WERI-Rb-1 (cell line): ENCODE measurements at regions not wholly inside any gene's neighbourhood (a gene's known extent, or its start where the extent isn't known, plus 50 kb on each side); places are given as distances from the start of the nearest gene placed in this dataset.
A peak's percentile ranks its signal among the peaks of the same experiment; 100 is the strongest.

Source experiments
- DNase-seq: peaks from one replicate; pipeline ENCODE4 v3.0.0-alpha.2; 2020
- H3K27ac ChIP-seq: fragments of 250-450 bp; sonication (Bioruptor Pico); 2 replicates; pipeline ENCODE4 v1.5.1; 2020; ENCODE audit warnings: mild to moderate bottlenecking, moderate library complexity
- H3K27me3 ChIP-seq: fragments of 250-450 bp; sonication (Bioruptor Pico); 2 replicates; pipeline ENCODE4 v1.5.1; 2021; ENCODE audit warnings: mild to moderate bottlenecking, low read depth, moderate library complexity; ENCODE audit not compliant: insufficient read depth, severe bottlenecking
- H3K36me3 ChIP-seq: fragments of 250-450 bp; sonication (Bioruptor Pico); 2 replicates; pipeline ENCODE4 v1.5.1; 2020; ENCODE audit warnings: mild to moderate bottlenecking, moderate library complexity
- H3K4me3 ChIP-seq: 2 replicates; pipeline ENCODE4 v1.5.1; 2011; ENCODE audit warnings: low read depth, mild to moderate bottlenecking, control low read depth, low read length
- H3K9me3 ChIP-seq: fragments of 250-450 bp; sonication (Bioruptor Pico); 2 replicates; pipeline ENCODE4 v1.5.1; 2021; ENCODE audit warnings: mild to moderate bottlenecking, moderate library complexity; ENCODE audit not compliant: severe bottlenecking
- TF ChIP-seq, protein P1 (sequence below): IDR thresholded peaks from 2 replicates; pipeline ENCODE4 v1.5.1; 2011; ENCODE audit warnings: low read depth, mild to moderate bottlenecking, control low read depth, inconsistent platforms, low read length

DNA sequence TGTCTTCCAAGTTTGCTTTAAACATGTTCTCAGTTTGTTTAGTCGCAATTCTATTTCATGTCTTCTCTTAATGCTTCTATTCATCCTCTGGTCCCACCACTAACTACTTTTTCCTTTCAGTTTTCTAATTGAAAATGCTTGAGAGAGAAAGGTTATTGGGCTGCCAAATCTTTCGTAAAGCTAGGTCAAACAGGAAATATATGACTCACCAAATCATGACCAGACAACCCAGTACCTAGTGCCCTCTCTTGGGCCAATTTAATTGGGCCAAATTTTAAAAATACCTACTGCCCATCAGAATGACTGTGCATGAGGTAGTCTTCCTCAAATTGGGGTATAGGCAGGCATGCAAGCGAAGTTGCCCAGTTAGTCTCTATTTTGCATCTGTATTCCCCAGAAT is 295.4 kb upstream of the PBX1 start:
- no peak for DNase-seq
- Histone ChIP-seq H3K4me3 (no peak overlapping the region), H3K27me3 (no peaks in the 10 kb centered on the region), H3K27ac (no peak overlapping the region), H3K36me3 (no peaks in the 10 kb centered on the region), H3K9me3 (no peaks in the 10 kb centered on the region)
- TF ChIP-seq, protein P1, sequence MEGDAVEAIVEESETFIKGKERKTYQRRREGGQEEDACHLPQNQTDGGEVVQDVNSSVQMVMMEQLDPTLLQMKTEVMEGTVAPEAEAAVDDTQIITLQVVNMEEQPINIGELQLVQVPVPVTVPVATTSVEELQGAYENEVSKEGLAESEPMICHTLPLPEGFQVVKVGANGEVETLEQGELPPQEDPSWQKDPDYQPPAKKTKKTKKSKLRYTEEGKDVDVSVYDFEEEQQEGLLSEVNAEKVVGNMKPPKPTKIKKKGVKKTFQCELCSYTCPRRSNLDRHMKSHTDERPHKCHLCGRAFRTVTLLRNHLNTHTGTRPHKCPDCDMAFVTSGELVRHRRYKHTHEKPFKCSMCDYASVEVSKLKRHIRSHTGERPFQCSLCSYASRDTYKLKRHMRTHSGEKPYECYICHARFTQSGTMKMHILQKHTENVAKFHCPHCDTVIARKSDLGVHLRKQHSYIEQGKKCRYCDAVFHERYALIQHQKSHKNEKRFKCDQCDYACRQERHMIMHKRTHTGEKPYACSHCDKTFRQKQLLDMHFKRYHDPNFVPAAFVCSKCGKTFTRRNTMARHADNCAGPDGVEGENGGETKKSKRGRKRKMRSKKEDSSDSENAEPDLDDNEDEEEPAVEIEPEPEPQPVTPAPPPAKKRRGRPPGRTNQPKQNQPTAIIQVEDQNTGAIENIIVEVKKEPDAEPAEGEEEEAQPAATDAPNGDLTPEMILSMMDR: no peak

DNA sequence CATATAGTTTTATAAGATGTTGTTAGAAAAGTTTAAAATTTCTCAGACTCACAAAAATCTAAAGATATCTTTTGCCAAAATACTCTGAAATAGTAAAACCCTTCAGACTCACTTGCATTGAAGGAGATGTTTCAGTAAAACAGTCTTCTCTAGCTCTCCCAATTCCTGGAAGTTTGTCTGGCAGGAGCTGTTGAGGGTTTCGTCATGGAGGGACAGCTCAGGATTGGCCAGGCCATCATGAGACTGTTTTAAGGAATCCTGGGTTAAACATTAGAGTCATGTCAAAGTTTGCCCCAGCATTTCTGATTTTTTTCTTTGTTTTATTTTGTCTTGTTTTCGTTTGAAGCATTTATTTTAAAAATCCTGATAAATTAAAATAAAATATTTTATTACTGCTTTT is 293.8 kb upstream of the PBX1 start:
- no peaks in the 10 kb centered on the region for H3K9me3 ChIP-seq
- H3K36me3 ChIP-seq: no peaks in the 10 kb centered on the region
- TF ChIP-seq, protein P1: no peak
- no peak overlapping the region for H3K4me3 ChIP-seq
- DNase-seq: no peak
- no peak overlapping the region for H3K27ac ChIP-seq
- H3K27me3 ChIP-seq: no peaks in the 10 kb centered on the region

DNA sequence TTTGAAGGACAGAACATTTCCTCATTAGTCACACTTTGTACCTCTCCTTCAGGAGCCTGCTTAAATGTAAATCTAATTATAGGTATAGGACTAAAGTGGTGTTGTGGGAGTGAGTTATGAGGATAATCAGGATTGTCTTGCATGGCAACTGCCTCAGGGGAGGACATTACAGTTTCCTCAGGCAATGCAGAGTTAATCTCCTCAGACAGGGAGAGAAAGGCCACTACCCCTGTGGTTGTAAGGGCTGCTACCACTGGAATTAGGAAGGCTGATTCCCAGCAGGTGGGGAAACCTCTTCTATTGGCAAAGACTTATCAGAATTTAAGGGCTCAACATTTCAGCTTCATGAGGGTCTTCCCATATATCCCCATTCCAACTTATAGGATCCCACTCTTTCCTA is 286.8 kb upstream of the PBX1 start:
- H3K9me3 ChIP-seq: no peaks in the 10 kb centered on the region
- H3K27me3 ChIP-seq: no peaks in the 10 kb centered on the region
- H3K36me3 ChIP-seq: no peaks in the 10 kb centered on the region
- no peak overlapping the region for H3K4me3 ChIP-seq
- DNase-seq: peak; percentile 89
- TF ChIP-seq, protein P1: no peak
- peak overlapping the region; percentile 27 for H3K27ac ChIP-seq

DNA sequence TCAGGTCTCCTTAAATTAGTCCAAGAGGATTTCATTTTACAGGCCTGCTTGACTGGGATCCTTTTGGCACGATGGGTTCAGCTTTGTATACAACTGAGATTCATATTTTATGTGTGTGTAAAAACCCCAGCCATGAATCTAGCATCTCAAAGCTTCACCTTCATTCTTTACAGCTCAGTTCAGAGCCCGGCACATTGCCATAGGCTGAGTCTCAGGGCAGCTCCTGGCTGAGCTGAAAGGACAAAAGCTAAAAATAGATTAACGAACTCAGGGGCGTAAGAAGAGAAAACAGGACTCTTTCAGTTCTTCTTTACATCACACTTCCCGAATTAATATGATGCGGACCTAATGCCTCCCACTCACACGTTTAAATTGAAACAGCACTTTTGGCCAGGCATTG is 262.8 kb upstream of the PBX1 start:
- H3K36me3 ChIP-seq: no peaks in the 10 kb centered on the region
- H3K27me3 ChIP-seq: no peaks in the 10 kb centered on the region
- H3K27ac ChIP-seq: no peak overlapping the region
- no peak for DNase-seq
- no peaks in the 10 kb centered on the region for H3K9me3 ChIP-seq
- H3K4me3 ChIP-seq: no peak overlapping the region
- TF ChIP-seq, protein P1: no peak

DNA sequence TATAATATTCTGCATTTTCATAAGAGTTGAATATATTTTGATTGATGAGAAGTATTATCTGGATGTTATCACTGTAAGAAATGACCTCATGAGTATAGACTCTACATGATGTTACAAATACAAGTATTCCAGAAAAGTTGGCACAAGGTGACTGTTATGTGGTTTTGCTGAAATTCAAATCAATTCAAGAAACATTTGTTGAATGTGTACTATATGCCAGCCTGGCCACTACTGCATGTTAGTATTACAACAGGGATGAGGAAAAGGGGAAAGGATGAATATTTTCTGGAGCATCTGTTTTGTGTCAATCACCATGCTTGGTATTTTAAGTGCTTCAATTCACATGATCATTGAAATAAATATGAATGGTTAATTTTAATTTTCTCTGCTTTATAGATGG is 250.9 kb upstream of the PBX1 start:
- H3K27ac ChIP-seq: no peak overlapping the region
- H3K9me3 ChIP-seq: no peaks in the 10 kb centered on the region
- DNase-seq: no peak
- TF ChIP-seq, protein P1: no peak
- H3K4me3 ChIP-seq: no peak overlapping the region
- no peaks in the 10 kb centered on the region for H3K36me3 ChIP-seq
- no peaks in the 10 kb centered on the region for H3K27me3 ChIP-seq

DNA sequence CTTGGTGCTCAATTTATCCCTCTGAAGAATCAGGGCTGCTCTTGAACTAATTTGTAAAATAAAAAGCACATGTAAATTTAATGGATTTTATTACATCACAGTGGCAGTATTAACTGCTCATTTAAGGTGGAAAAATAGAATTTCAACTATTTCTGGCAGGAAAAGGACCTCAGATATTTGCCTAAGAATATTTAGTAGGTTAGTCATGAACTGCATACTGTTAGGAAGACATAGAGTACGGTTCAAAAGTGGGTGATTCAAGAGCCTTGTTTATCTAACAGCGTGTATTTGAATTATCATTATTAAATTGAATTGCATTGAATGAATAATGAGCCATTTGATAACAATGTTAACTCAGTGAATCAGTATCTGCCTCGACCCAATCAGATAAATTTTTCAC is 248.8 kb upstream of the PBX1 start:
- TF ChIP-seq, protein P1: no peak
- no peak overlapping the region for H3K27ac ChIP-seq
- no peaks in the 10 kb centered on the region for H3K36me3 ChIP-seq

More for the DNA sequence above, 248.8 kb upstream of the PBX1 start:
- no peaks in the 10 kb centered on the region for H3K27me3 ChIP-seq
- no peak overlapping the region for H3K4me3 ChIP-seq
- no peaks in the 10 kb centered on the region for H3K9me3 ChIP-seq
- no peak for DNase-seq
